GM19463 (cell line): ENCODE measurements at regions not wholly inside any gene's neighbourhood (a gene's known extent, or its start where the extent isn't known, plus 50 kb on each side); places are given as distances from the start of the nearest gene placed in this dataset.
"Not testable (repeated sequence)": the region's sequence is repeated elsewhere in the genome, so short reads cannot be mapped to it uniquely, and the experiment has no call there.

Experiments
- ATAC-seq: cut with Tn5 transposase; IDR thresholded peaks from one replicate; pipeline ENCODE4 v1.9.1; 2021; ENCODE audit warnings: mild to moderate bottlenecking, moderate library complexity; ENCODE audit not compliant: unreplicated experiment

DNA sequence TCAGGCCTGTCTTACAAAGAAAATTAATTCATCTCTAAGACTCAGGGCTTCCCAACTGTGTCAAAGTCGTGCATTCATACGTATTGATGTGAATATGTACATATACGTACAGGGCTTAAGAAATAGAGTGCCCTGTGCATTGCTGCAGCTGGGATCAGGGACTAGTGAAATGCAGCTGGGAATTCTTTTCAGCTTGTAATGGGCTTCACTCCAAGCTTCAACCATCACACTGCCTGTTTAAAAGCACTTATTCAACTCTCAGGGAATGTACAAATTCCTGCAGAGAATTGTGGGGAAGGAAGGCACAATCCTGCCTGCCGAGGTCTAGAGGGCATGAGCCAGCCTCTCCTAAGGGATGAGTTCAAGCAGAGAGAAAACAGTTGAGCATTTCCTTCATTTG is 59.6 kb upstream of the MAN2A1 start:
- ATAC-seq = no peak

- no peak for ATAC-seq
Measured at GRCh38 chr5:109628591-109628990, 61.1 kb upstream of the MAN2A1 start.

DNA sequence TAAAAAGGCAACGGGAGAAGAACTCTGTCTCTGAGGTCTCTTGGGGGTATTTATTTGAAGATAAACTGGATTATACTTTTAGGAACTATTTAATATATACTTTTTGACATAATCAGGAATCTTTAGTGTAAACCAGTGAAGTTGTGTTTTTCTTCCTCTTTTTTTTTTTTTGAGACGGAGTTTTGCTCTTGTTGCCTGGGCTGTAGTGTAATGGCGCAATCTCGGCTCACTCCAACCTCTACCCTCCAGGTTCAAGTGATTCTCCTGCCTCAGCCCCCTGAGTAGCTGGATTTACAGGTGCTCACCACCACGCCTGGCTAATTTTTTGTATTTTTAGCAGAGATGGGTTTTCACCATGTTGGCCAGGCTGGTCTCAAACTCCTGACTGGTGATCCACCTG is 68.5 kb upstream of the MAN2A1 start:
- not testable (repeated sequence) for ATAC-seq

DNA sequence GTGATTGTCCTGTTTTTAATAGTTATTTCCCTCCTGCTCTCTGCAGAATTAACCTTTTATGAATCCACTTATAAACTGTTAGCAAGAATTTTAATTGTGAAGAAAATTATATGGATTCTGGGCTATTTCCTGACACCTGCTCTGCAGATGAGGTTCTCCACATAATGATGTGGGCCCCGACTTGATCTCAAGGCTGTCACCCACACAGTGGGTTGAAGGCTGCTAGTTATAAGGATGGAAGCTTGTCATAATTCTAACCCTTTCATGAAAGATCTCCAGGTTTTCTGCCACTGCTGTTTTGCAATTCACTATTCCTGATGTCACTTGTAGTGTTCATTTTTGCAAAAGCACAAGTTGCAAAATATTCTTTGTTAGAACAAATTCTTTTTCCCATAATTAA is 69.1 kb upstream of the MAN2A1 start:
- ATAC-seq = no peak

DNA sequence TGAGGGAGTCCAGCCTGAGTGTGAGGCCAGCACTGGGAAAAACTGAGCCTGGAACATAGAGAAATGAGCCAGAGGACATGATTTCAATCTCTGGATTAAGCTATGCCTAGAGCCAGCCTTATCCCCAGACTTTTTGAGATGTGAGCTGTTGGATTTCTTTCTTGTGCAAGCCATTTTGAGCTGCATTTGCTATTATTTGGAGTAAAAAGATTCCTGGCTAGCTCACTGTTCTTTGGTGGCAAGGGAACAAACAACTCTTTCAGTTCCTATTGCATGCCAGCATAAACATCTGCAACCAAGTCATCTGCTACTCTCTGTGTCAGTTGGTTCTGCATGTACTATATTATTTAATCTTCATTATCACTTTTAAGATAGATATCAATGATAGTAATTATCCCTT is 70.1 kb upstream of the MAN2A1 start:
- no peak for ATAC-seq

- ATAC-seq = no peak
Measured at GRCh38 chr5:109619021-109619460, 70.7 kb upstream of the MAN2A1 start.

DNA sequence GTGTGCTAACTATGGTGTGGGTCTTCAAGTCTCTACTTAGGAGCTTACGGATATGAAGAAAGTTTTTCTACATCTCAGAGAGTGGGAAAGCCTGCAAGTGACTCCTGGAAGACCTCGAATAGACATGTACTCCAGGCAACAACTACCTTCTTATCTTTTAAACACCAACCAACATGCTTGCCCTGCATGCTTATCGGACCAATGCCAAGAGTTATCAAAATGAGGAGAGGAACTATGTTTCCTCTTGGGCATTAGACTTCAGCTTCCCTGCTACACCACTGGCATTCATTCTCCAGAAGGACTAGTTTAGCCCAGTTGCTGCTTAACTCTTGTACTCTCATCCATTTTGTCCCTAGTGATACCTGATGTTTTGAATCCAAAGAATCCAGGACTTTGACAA is 74.7 kb upstream of the MAN2A1 start:
- ATAC-seq = no peak

DNA sequence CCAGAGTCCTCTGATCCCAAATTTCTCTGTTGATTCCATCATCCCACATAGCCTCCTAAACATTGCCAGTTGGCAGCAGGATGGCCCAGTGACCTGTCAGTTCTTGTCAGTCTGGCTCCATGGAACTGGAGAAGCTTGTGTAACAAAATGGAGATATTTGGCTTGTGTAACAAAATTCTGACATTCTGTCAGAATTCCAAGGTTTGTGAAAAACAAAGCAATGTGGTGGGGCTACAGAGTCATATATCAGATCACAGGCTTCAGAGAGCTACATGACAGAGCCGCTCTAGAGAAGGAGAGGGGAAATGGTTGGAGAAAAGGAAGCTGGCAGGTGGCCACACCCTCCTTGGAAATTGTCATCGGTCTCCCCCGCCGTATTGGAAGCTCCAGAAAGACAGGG is 75.4 kb upstream of the MAN2A1 start:
- no peak for ATAC-seq

DNA sequence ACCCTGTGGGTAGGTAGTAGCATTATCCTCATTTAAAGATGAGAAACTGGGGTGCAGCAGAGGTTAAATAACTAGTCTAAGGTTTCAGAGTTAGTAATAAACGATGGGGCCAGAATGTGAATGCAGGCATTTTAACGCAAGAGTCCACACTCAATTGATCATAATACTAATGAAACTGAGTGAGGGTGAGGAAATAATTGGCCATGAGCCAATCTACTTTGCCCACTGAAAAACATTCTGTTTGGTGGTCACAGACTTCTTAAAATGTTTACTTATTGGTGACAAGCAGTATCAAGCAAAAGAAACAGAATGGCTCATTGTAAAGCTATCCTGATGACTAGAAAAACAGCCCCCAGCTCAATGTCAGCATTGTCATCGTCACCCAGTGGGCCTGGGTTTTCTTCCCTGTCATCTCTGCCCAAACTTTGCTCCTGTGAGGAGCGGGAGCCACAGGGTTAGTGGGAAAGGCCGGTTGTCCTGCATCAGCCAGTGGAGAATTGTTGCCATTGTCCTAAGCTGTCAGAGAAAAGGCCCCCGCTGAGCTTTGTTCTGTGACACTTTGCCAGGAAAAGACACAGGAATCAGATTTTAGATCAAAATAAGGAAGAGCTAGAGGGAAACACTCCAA is 77.3 kb upstream of the MAN2A1 start:
- no peak for ATAC-seq

DNA sequence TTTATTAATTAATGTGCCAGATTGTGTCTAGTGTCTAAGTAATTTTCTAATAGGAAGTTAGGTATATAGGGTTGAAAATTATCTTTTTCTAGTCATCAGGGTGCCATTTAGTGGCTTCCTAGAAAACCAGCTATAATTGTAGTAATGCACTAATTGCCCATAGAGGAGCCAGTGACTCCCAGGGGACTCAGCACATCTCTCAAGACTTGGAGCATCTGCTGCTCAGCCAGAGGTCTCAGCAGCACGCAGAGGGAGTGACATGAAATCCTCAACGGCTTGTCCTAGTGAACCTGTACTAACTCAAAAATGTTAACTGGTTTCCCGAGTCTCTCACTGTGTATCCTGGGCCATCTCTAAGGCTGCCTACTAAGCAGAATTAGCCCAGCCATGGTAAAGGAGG is 78.2 kb upstream of the MAN2A1 start:
- ATAC-seq = no peak

DNA sequence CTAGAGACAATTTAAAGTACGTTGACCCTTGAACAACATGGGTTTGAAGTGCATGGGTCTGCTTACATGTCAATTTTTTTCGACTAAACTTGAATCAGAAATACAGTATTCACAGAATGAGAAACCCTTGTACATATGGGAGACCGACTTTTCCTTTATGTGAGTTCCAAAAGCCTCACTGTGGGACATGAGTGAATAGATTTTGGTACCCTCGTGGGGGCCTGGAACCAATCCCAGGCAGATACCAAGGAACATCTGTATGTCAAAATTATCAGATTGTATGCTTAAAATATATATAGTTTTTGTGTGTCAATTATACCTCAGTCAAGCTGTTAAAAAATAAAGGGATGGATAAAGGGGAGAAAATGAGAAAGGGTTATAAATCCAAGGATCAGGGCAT is 78.7 kb upstream of the MAN2A1 start:
- no peak for ATAC-seq

- no peak for ATAC-seq
Measured at GRCh38 chr5:109610581-109610980, 79.1 kb upstream of the MAN2A1 start.

DNA sequence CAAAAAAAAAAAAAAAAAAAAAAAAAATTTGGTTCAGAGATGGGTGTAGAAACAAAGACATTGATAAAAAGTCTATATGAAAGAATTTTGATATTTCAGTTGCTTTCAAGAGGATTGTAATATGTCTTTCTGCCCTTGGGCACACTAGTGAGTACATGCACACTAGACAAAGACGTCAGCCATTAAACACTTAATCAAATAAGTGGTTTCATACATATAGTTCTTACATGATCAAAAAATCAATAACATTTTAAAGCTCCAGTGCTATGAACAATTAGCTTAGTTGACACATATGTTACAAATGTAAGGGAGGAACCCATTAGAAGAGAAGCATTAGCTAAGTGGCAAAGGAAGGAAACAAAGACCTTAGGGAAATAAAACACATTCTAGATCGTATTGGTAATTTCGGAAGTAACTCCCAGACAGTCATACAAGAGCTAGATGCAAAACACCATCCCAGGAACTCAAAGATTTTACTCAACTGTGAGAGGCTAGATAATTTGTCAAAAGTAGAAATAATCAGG is 84.5 kb upstream of the MAN2A1 start:
- no peak for ATAC-seq

GRCh38 chr5:109604758-109605157 is 85.0 kb upstream of the MAN2A1 start:
- ATAC-seq = no peak

- no peak for ATAC-seq
Measured at GRCh38 chr5:109601736-109602135, 88.0 kb upstream of the MAN2A1 start.

DNA sequence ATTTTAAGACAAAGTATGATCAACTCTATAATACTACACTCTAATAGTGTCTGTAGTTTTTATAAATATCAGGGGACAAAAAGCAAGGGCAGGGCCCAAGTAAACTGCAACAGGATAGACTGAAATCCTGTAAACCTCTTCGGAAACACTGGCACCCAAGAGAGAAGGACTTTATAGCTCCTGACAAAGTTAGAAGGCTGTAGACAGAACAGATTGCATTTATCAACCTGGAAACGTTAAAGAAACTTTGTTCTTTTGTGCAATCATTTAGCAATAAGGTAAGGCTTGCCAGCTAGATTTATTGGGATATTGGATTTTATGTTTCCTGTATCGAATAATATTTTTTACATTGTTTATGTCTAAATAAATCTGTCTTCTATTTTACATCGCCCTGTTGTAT is 91.8 kb upstream of the MAN2A1 start:
- ATAC-seq = no peak

DNA sequence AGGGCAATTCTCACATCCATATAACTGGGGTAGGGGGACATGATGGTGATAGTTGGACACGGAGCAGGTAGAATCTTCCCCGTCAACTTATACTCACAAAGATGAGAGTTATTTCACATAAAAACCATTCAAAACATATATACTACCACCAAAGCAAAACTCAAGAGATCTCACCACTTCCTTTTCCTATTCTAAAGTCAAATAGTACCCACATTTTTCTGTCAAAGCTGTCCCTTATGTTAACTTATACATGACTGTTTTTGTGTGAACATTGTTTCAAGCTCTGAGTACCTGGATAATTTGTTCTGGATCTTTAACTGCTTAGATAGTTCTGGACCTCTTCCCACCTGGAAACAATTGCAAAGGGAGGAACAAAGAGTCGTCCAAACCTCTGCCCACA is 95.5 kb upstream of the MAN2A1 start:
- no peak for ATAC-seq

GRCh38 chr5:109590799-109591198 is 98.9 kb upstream of the MAN2A1 start:
- no peak for ATAC-seq

DNA sequence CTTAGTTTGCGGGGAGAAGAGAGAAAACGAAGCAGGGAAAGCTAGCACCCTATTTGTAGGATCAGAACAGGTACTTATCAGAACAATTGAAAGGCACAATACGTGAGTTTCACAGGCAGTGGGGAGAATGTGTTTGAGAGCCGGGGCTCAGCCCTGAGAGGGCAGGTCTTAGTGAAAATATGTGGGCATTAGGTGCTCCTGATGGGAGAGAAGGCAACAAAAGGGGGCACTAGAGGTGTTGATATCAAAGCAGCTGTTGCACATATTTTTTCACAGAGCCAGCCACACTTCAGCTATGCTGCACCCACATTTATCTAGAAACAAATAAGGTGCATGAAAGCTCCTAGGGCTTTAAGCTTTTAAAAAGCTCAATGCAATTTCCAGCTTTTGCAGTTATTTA is 99.7 kb upstream of the MAN2A1 start:
- no peak for ATAC-seq

- ATAC-seq = no peak
Measured at GRCh38 chr5:109589239-109589638, 100.5 kb upstream of the MAN2A1 start.

DNA sequence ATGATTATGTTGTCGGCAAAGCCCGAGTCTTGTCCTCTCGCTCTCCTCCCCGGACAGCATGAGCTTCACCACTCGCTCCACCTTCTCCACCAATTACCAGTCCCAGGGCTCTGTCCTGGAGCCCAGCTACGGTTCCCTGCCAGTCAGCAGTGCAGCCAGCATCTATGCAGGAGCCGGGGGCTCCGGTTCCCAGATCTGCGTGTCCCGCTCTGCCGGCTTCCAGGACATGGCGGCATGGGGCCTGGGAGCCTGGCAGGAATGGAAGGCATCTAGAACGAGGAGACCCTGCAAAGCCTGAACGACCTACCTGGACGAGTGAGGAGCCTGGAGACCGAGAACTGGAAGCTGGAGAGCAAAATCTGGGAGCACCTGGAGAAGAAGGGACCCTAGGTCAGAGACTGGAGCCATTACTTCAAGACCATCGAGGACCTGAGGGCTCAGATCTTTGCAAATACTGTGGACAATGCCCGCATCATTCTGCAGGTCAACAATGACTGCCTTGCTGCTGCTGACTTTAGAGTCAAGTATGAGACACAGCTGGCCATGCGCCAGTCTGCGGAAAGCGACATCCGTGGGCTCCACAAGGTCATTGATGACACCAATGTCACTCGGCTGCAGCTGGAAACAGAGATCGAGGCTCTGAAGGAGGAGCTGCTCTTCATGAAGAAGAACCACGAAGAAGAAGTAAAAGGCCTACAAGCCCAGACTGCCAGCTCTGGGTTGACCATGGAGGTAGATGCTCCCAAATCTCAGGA is 101.3 kb upstream of the MAN2A1 start:
- ATAC-seq = no peak

DNA sequence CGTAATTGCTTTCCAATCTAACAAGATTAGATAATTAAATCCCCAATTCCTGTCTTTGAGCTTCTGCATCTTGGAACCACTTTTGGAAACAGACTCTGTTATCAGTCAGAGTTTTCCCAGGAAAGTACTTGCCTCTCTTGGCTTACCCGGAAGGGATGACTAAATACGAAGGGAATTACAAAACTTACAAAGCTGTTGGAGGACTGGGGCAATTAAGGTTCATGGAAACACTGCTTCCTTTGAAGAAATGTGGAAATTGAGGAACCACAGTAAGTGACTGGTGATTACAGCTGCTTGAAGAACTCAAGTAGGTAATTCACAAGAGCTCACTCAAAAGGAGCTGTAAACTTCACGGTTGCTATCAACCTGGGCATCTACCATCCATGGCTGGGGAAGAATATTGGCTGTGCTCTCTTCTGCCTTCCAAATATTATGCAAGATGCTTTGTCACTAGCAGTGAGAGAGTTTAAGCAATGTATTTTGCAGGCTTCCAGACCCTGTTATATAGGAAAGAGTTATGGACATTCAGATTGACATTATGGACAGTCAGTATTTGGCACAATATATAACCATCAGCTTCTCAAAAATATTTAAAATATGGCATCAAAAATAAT is 104.6 kb upstream of the MAN2A1 start:
- ATAC-seq = no peak
